Endothelial cell of umbilical vein (primary cell): ENCODE measurements at regions not wholly inside any gene's neighbourhood (a gene's known extent, or its start where the extent isn't known, plus 50 kb on each side); places are given as distances from the start of the nearest gene placed in this dataset.
"Not testable (repeated sequence)": the region's sequence is repeated elsewhere in the genome, so short reads cannot be mapped to it uniquely, and the experiment has no call there.

ENCODE experiments used
- BruUV-seq: library from RNA; stranded (reverse); fragments of 400-500 nt; replicated peaks from 2 replicates; lab custom pipeline; 2021; lab: Mats Ljungman, UMichigan
- CTCF ChIA-PET: fragments of 300-600, 350-600 bp; sonication (Branson Sonifier 250); formaldehyde crosslinking; loops from one replicate; lab custom pipeline; 2021; ENCODE audit warnings: antibody characterized with exemption, inconsistent platforms; lab: Charles Lee
- POLR2A ChIA-PET: fragments of 300-600, 350-600 bp; sonication (Branson Sonifier 250); formaldehyde crosslinking; loops from one replicate; lab custom pipeline; 2021; ENCODE audit warnings: antibody characterized with exemption, inconsistent platforms; lab: Charles Lee
- DNase-seq: peaks from one replicate; pipeline ENCODE4 v3.0.0-alpha.2; 2011; ENCODE audit warnings: low read depth, low spot score
- FAIRE-seq: peaks from 2 replicates; lab custom pipeline; 2011; peaks lifted over from hg19 to GRCh38; lab: Jason Lieb, UNC
- H2AFZ ChIP-seq: 2 replicates; pipeline ENCODE4 v1.6.0; 2012; ENCODE audit warnings: low read depth, low read length, control low read depth, inconsistent platforms
- H3K27ac ChIP-seq: 2 replicates; pipeline ENCODE4 v1.5.1; 2011; ENCODE audit warnings: low read depth, mild to moderate bottlenecking, control low read depth, low read length, moderate library complexity; ENCODE audit not compliant: insufficient read depth
- H3K27me3 ChIP-seq, 2 experiments: 2 replicates each; pipeline versions ENCODE4 v1.6.0 to v1.6.1; 2011; ENCODE audit warnings: low read length in 2 of 2, mixed read lengths in 1 of 2; ENCODE audit not compliant: control insufficient read depth in 2 of 2, insufficient read depth in 2 of 2
- H3K36me3 ChIP-seq, 2 experiments: 2 replicates in 1 of 2; 3 replicates in 1 of 2; pipeline ENCODE4 v1.5.1; 2011; ENCODE audit warnings: low read length in 2 of 2, mild to moderate bottlenecking in 1 of 2, moderate library complexity in 1 of 2; ENCODE audit not compliant: control insufficient read depth in 2 of 2, insufficient read depth in 2 of 2; ENCODE audit errors: extremely low read depth in 1 of 2
- H3K4me1 ChIP-seq: 3 replicates; pipeline ENCODE4 v1.5.1; 2011; ENCODE audit warnings: mild to moderate bottlenecking, low read length; ENCODE audit not compliant: control insufficient read depth, insufficient read depth; ENCODE audit errors: extremely low read depth
- H3K4me2 ChIP-seq: 2 replicates; pipeline ENCODE4 v1.6.1; 2011; ENCODE audit warnings: low read length, control low read depth, mixed read lengths; ENCODE audit not compliant: insufficient read depth
- H3K4me3 ChIP-seq, 3 experiments: fragments of 200-600 bp in 1 of 3; sonication (generic), shearing (Covaris generic) in 1 of 3; replicated peaks in 1 of 3; 2 replicates each; pipeline ENCODE4 v1.5.1; 2011 to 2016; ENCODE audit warnings: control low read depth in 3 of 3, low read length in 3 of 3, mild to moderate bottlenecking in 2 of 3, inconsistent platforms in 1 of 3, low read depth in 1 of 3, moderate library complexity in 1 of 3; ENCODE audit not compliant: insufficient read depth in 1 of 3
- H3K79me2 ChIP-seq: 2 replicates; pipeline ENCODE4 v1.6.0; 2012; ENCODE audit warnings: low read length, inconsistent platforms; ENCODE audit not compliant: control insufficient read depth, insufficient read depth
- H3K9ac ChIP-seq: replicated peaks from 2 replicates; pipeline ENCODE3; 2011; ENCODE audit warnings: low read length, control low read depth; ENCODE audit not compliant: insufficient read depth; ENCODE audit errors: extremely low read depth
- H3K9me1 ChIP-seq: replicated peaks from 3 replicates; pipeline ENCODE4 v1.6.0; 2011; ENCODE audit warnings: mild to moderate bottlenecking, low read length; ENCODE audit not compliant: control insufficient read depth, insufficient read depth; ENCODE audit errors: extremely low read depth
- H3K9me3 ChIP-seq: replicated peaks from 2 replicates; pipeline ENCODE4 v1.5.1; 2012; ENCODE audit warnings: low read length, inconsistent platforms; ENCODE audit not compliant: control insufficient read depth, insufficient read depth
- H4K20me1 ChIP-seq: replicated peaks from 2 replicates; pipeline ENCODE3; 2011; ENCODE audit warnings: mild to moderate bottlenecking, low read length; ENCODE audit not compliant: control insufficient read depth, insufficient read depth; ENCODE audit errors: extremely low read depth
- CTCF ChIP-seq, 2 donors: IDR thresholded peaks; 1 replicate in 1 of 2; 2 replicates in 1 of 2; pipeline ENCODE4 v1.5.1; 2011; ENCODE audit warnings: low read length in 2 of 2, mild to moderate bottlenecking in 2 of 2, moderate library complexity in 2 of 2, control low read depth in 1 of 2, inconsistent platforms in 1 of 2, low read depth in 1 of 2; ENCODE audit not compliant: insufficient read depth in 1 of 2; ENCODE audit errors: extremely low read depth in 1 of 2
- EZH2 ChIP-seq: IDR thresholded peaks from 2 replicates; pipeline ENCODE4 v1.6.1; 2012; ENCODE audit warnings: borderline replicate concordance, low read depth, mild to moderate bottlenecking, moderate library complexity, low read length, inconsistent platforms; ENCODE audit not compliant: severe bottlenecking
- FOS ChIP-seq: IDR thresholded peaks from 2 replicates; pipeline ENCODE4 v1.6.1; 2011; ENCODE audit warnings: mild to moderate bottlenecking, low read length, moderate library complexity, borderline replicate concordance; ENCODE audit not compliant: insufficient read depth
- GATA2 ChIP-seq: IDR thresholded peaks from 2 replicates; pipeline ENCODE4 v1.7.0; 2011; ENCODE audit warnings: low read depth, mild to moderate bottlenecking, moderate library complexity, mixed read lengths, low read length; ENCODE audit not compliant: insufficient read length, insufficient read depth
- JUN ChIP-seq: IDR thresholded peaks from 2 replicates; pipeline ENCODE4 v1.6.1; 2011; ENCODE audit warnings: borderline replicate concordance, low read depth; ENCODE audit not compliant: insufficient read length, insufficient read depth
- MAX ChIP-seq: IDR thresholded peaks from 2 replicates; pipeline ENCODE4 v1.6.1; 2011; ENCODE audit not compliant: insufficient read depth, insufficient read length
- MYC ChIP-seq: IDR thresholded peaks from one replicate; pipeline ENCODE4 v1.6.1; 2011; ENCODE audit warnings: mild to moderate bottlenecking, low read depth, low read length
- POLR2A ChIP-seq: IDR thresholded peaks from 2 replicates; pipeline ENCODE4 v1.6.1; 2012; ENCODE audit warnings: low read depth, mild to moderate bottlenecking, control low read depth, low read length
- POLR2AphosphoS5 ChIP-seq: IDR thresholded peaks from 2 replicates; pipeline ENCODE4 v1.6.1; 2012; ENCODE audit warnings: low read depth, mild to moderate bottlenecking, control low read depth, low read length, moderate library complexity; ENCODE audit not compliant: insufficient read depth
- dilution Hi-C: fragments of 300-500 bp; cut with MboI; formaldehyde crosslinking; loops from one replicate; pipeline ENCODE4 v1.15.0; 2019; ENCODE audit warnings: low sequenced_read_pairs; ENCODE audit not compliant: extremely low pct_ligation_motif_present
- intact Hi-C: fragments of 100-400 bp; cut with micrococcal nuclease; formaldehyde crosslinking; loops from one replicate; pipeline ENCODE4 v1.10.0; 2022

- Histone ChIP-seq H3K27ac (no peak overlapping the region), H3K4me1 (no peaks in the 10 kb centered on the region), H3K4me2 (no peak overlapping the region), H3K9me3 (no peaks in the 10 kb centered on the region), H3K9ac (no peak overlapping the region), H3K27me3 (peaks cover 5 to 9% of the 10 kb centered on the region in 2 experiments), H3K4me3 (no peak overlapping the region), H3K79me2 (no peaks in the 10 kb centered on the region), H3K36me3 (no peaks in the 10 kb centered on the region), H3K9me1 (no peaks in the 10 kb centered on the region), H2AFZ (no peak overlapping the region), H4K20me1 (no peaks in the 10 kb centered on the region)
- dilution Hi-C loops, result no loop called here
- intact Hi-C loops, result no loop called here
- CTCF ChIA-PET, result interaction anchor here (1.0 kb wide), 1 partner anchor 18 kb away, joined by 3 read pairs; no protein-coding TSS in a partner anchor
- FAIRE-seq (no peak), DNase-seq (no peak)
- POLR2A ChIA-PET, result no interaction called here
- no peak for TF ChIP-seq JUN
- TF ChIP-seq GATA2, result no peak
- no peak for TF ChIP-seq POLR2A
- TF ChIP-seq MAX, result no peak
- TF ChIP-seq EZH2, result no peak
- no peak for TF ChIP-seq FOS
- no peak for TF ChIP-seq POLR2AphosphoS5
- TF ChIP-seq MYC, result no peak
- no peak for TF ChIP-seq CTCF (IDR thresholded peaks at IDR 0.05; ENCODE audit: extremely low read depth in 1 of 2, insufficient read depth in 1 of 2, low read depth in 1 of 2, low read length in 2 of 2)
- BruUV-seq, result no TSS peak
Measured at GRCh38 chr17:62134397-62134796, 69.3 kb upstream of the MED13 start.

- H3K9me3 ChIP-seq, H2AFZ ChIP-seq, intact Hi-C loops, H3K4me2 ChIP-seq, H3K9ac ChIP-seq, H3K36me3 ChIP-seq, DNase-seq, H3K27ac ChIP-seq, H4K20me1 ChIP-seq, BruUV-seq, FAIRE-seq, H3K9me1 ChIP-seq, dilution Hi-C loops, CTCF ChIA-PET, H3K27me3 ChIP-seq, POLR2A ChIA-PET, H3K4me3 ChIP-seq, H3K79me2 ChIP-seq, H3K4me1 ChIP-seq: not testable (repeated sequence)
Measured at GRCh38 chr17:62131271-62131670, 66.2 kb upstream of the MED13 start.
